ENCODE measurements at regions not wholly inside any gene's neighbourhood (a gene's known extent, or its start where the extent isn't known, plus 50 kb on each side); places are given as distances from the start of the nearest gene placed in this dataset.

DNA sequence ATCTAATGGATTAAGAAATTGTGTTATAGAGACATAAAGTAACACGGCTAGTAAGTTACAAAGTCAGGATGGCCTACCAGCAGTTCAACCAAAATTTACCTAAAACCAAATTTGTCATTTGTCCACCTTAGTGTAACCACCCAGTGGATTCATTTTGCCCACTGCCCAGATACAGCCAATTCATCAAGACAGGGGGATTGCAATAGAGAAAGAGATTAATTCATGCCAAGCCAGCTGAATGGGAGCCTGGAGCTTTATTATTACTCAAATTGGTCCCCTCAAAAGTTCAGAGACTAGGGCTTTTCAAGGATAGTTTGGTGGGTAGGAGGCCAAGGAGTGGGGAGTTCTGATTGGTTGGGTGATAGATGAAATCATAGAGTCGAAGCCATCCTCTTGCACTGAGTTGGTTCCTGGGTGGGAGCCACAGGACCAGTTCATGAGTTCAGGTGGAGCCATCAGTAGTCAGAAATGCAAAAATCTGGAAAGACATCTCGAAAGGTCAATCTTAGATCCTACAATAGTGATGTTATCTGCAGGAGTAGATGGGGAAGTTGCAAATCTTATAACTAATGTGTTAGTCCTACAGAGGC lies 304.2 kb upstream of the CADM1 start:
- TF ChIP-seq, protein P1, sequence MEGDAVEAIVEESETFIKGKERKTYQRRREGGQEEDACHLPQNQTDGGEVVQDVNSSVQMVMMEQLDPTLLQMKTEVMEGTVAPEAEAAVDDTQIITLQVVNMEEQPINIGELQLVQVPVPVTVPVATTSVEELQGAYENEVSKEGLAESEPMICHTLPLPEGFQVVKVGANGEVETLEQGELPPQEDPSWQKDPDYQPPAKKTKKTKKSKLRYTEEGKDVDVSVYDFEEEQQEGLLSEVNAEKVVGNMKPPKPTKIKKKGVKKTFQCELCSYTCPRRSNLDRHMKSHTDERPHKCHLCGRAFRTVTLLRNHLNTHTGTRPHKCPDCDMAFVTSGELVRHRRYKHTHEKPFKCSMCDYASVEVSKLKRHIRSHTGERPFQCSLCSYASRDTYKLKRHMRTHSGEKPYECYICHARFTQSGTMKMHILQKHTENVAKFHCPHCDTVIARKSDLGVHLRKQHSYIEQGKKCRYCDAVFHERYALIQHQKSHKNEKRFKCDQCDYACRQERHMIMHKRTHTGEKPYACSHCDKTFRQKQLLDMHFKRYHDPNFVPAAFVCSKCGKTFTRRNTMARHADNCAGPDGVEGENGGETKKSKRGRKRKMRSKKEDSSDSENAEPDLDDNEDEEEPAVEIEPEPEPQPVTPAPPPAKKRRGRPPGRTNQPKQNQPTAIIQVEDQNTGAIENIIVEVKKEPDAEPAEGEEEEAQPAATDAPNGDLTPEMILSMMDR (conservative IDR thresholded peaks at IDR 0.05 in 1 of 2, IDR thresholded peaks at IDR 0.05 in 1 of 2; ENCODE audit: extremely low read depth in 1 of 2, insufficient read depth in 1 of 2, low read depth in 1 of 2, low read length in 2 of 2) = no peak
- no peak for TF ChIP-seq EZH2 (IDR thresholded peaks at IDR 0.05; ENCODE audit: borderline replicate concordance, low read length)

Measured in mammary epithelial cell (primary cell).